ENCODE measurements at regions not wholly inside any gene's neighbourhood (a gene's known extent, or its start where the extent isn't known, plus 50 kb on each side); places are given as distances from the start of the nearest gene placed in this dataset.
"Not testable (repeated sequence)": the region's sequence is repeated elsewhere in the genome, so short reads cannot be mapped to it uniquely, and the experiment has no call there.

DNA sequence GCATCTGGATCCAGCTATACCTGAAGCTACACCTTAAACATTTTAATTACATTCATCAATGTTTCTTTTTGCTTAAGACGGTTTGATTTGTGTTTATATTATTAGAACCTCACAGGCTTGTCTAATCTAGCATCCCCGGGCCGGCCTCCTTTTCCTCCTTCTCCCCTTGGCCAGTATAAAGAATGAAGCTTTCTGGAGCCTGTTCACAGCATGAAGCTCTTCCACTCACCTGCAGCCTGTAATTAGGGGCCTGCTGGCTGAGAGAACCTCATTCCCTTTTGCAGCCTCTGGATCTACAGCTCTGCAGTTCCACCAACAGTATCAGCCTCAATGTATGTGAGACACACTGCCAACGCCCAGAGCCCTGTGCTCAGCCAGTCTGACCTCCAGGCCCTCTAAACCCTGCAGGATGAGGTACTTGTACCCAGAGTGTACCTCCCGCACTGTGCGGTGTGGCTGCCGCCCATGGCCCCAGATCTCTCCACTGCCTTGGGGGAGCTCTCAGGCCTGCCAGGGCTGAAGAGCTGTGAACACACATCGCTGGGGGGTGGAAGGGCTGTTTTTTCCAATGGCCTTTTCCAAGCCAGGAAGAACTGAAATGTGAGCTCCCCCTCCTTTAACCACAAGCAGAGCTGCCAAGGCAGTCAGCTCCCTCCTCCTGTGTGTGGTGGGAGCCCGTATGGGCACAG is 114.7 kb upstream of the ALDH1A3 start:
- CTCF ChIA-PET, result interaction anchor here (0.5 kb wide), 1 partner anchor 1468 kb away, joined by 3 read pairs; no protein-coding TSS in a partner anchor
- POLR2A ChIA-PET, result no interaction called here

DNA sequence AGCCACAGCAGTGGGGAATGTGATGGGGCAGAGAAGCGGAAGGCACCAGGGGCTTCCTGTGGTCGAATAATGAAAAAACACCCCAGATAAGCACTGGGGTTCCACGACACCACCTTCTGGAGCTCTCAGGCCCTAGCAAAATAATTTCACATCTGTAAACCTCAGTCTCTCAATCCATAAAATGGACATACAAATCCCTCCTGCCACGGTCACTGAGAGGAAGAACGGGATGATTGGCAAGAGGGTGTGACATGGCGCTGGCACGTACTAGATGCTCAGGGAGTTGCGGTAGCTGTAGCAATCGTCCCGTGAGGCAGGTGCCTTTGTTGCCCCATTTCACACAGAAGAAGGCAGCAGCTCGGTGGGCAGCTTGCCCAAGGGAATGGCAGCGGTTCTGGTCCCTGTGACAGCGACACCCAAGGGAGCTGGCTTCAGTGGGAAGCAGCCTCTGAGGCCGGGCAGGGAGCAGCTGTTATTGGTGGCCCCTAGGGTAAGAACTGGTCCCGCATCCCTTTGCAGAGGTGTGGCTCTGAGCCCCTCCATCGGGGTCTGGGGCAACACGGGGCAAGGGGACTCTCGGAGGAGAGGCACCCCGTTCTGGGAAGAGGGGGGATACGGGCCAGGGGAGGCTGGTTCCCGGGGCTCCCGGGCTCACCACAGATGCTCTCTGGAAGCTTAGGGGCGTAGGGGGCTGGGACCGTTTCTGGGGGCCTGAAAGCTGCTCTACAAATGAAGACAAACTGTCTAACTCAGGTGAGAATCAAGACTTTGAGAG is 114.0 kb upstream of the ALDH1A3 start:
- ChIA-PET CTCF (interaction anchor here (0.5 kb wide), 1 partner anchor 1469 kb away, joined by 3 read pairs; no protein-coding TSS in a partner anchor), POLR2A (no interaction called here)

DNA sequence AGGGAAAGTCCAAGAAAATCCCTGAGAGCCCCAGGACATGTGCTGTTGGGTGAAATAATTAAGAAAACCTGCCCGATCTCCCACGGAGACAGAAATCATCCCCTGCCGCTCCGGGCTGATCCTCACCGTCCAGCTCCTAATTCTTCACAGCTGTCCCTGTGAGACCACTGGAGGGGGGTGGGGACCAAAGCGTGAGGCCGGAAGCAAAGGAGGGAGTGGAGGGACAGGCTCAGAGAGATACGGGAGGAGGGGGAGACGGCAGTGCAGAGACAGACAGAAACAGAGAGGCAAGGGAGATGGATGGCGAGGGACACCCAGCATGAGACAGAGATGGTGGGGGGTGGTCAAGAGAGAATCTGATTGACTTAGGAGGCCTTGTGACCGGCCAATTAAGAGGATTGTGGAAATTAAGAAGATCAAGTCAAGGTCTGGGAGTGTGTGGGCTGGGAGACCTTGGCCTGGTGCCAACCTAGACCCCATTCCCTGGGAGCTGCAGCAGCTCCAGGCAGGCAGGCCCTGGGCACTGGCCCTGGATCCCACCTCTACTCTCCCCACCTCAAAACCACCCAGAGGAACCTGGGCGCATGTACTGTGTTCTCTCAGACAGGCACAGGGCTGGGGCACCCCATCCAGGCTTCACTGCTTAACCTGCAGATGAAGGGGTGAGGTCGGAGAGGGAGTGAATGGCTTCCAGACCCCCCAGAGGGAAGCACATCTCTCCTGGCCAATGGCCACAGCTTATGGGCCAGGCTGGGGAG is 113.2 kb upstream of the ALDH1A3 start:
- POLR2A ChIA-PET, result no interaction called here
- CTCF ChIA-PET, result interaction anchor here (0.6 kb wide), 1 partner anchor 211 kb away, joined by 5 read pairs; no protein-coding TSS in a partner anchor

DNA sequence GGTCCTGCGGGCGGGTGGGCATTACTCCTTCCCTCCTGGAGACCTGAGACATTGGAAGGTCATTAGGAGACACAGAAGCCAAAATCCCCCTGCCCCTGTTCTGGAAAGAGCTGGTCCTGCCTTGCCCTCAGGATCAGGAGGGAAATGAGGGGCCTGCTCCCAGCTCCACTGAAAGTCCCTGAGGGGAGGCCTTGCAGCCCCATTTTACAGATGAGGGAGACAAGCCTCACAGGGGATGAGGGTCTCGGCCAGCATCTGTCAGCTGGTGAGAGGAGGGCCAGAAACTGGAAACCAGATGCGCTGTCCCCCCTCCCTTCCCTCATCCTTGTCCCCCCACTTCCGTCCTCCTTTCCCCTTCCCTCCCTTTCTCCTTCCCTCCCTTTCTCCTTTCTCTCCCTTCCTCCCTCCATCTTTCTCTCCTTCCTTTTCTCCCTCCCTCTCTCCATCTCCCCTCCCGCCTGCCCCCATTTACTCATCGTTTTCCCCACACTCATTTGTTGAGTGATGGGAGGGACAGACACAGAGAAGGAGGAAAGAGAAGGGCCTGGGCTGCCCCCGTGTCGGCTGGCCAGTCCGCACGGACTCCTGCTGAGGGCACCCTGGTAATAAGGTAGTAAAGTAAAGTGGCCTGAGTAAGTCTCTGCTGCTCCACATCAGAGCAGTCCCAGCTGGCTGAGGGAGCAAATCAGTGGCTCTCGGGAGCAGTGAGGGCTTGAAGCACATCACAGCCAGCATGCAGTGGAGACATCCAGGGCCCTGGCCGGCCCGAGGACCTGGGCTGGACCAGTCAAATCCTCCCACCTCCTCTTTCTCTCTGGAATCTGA is 112.4 kb upstream of the ALDH1A3 start:
- POLR2A ChIA-PET, result no interaction called here
- CTCF ChIA-PET, result no interaction called here

DNA sequence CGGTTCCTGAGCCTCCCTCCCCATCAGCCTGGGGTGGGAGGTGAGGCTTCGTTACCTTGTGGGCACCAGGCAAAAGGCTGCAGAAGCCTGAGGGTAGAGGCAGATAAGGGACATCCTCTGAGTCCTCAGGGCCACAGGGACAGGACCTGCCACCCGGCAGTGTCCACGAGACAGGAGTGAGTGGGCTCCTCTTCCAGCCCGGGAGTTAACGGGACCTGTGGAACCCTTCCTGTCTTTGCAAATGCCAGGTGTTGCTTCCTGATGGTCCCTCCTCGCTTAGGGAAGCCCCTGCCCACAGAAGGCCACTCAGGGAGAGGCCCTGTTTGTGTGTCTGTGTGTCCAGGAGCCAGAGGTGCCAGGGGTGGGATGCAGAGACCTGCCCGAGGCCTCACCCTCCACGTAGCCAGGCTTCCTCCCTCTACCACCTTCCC is 111.1 kb upstream of the ALDH1A3 start:
- POLR2A ChIA-PET, result no interaction called here
- CTCF ChIA-PET, result no interaction called here

DNA sequence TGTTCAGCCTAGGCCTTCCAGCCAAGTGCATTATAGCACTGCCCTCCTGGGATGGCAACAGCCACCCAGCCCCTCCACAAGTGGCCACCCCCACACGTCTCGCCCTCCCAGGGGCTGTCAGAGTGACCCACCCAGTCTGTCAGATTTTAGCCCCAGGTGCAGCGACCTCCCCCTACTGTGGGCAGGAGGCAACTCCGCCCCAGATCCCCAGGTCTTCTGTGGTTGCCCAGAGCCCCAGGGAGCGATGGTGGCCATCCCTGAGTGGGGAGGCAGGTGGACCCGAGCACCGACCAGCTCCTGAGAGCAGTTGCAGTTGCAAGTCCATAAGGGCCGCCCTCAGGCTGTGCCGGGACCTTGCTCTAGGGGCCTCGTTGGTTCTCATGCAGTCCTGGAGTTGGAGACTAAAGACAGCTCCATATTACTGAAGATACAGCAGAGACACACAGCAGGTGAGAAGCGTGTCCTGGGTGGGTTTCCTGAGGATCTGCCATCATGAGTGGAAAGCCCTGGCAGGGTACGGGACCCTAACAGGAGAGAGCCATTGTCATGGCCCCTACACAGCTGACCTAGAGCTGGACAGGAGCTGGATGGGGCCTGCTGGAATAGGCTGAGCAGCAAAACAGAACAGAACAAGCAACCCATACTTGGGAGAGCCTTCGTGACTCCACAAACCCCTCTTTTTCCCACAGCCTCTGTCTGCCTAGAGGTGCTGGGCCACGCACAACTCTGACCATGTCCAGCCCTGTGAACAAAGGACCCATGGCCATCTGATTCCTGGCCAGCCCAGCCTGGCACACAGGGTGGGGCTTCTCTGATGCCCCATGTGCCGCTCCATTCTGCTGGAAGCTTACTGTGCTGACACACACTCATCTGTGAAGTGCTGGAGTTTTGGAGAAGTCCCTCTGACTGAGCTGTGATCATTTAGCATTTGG is 110.3 kb upstream of the ALDH1A3 start:
- CTCF ChIA-PET, result interaction anchor here (0.7 kb wide), 1 partner anchor 9 kb away, joined by 3 read pairs; no protein-coding TSS in a partner anchor
- POLR2A ChIA-PET, result no interaction called here

DNA sequence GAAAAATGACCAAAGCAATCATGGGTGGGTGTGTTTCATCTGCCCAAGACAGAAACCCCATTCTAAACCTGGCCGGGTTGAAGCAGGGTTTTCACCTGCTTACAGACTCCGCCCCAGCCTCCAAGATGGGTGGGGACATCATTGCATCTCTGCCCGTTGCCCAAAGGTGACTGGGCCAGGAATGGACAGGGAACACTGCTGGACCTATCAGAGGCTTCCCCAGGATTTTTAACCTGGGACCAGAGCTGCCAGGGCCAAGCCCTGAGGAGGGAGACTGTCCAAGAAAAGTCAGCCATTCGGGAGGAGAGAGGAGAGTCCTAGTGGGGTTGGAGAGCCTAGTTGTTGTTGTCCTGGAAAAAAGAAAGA is 109.7 kb upstream of the ALDH1A3 start:
- ChIA-PET POLR2A (no interaction called here), CTCF (interaction anchor here (0.7 kb wide), 1 partner anchor 9 kb away, joined by 3 read pairs; no protein-coding TSS in a partner anchor)

DNA sequence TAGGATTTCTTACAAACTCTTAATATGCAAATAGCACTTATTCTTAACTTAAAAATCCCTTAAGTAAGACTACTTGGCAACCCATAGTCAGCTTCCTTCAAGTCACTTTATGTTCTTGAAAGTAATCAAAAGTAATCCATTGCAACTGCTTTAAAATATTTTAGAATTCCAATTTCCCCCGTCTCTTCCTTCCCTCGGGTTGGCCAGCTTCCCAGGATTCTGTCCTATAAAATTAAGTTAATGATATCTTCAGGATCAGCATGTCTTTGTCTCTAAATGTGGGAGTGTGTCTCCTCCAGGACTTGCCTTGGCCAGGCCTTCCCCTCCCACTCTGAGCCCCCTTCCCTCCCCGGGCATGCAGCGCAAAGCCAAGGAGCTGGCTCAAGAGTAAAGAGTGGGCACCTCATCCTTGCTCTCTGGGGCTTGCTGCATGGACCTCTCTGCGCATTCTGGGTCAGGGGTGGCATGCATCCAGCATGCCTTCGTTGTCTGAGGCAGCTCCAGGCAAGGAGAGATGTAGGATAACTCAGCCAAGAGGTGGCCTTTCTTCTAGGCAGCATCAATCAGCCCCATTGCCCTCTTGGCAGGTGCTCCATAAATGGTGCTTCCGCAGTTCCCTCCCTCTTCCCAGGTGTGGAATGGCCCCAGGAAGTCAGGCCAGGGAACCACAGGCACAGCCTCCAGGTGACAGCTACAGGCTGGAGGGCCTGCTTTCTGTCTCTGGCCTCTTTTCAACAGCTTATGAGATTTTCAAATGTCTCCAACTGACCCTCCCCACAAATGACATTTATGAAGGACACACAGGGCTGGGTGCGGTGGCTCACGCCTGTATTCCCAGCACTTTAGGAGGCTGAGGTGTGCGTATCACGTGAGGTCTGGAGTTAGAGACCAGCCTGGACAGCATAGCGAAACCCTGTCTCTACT is 108.7 kb upstream of the ALDH1A3 start:
- ChIA-PET POLR2A (no interaction called here), CTCF (no interaction called here)

DNA sequence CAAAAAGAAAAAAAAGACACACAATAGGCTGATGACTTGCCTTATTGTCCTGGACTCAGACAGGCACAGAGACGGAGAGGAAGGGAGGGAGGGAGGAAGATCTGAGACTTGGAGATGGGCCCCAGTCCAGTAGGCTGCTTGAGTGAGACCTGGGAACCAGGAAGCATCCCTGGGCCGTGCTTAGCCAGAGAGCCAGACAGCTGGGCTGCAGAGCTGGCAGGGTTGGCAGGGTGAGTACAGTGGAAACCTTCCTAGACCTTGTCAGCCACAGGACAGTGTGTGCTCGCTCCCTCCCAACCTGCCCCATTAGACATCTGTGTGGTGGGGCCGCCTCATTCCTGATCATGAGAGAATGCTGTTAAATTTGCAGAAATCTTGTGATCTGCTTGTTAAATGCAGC is 107.9 kb upstream of the ALDH1A3 start:
- ChIA-PET POLR2A (no interaction called here), CTCF (no interaction called here)

DNA sequence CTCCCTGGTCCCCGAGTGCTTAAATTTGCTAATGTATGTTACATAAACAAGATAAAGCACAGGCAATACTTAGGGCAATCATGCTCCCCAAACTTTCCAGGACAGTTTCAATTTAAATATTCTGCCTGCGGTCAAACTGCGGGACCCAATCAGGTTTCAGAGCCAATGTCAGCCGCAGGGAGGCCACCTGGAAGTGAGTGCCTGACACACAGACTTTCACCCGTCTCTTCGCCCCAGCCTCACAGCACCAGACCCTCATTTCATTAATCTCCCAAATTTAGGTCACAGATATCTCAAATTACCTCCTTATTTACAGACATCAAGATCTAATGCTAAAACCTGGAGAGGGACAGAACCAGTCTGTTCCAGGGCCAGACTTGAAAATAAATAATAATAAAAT is 107.2 kb upstream of the ALDH1A3 start:
- ChIA-PET CTCF (no interaction called here), POLR2A (no interaction called here)

DNA sequence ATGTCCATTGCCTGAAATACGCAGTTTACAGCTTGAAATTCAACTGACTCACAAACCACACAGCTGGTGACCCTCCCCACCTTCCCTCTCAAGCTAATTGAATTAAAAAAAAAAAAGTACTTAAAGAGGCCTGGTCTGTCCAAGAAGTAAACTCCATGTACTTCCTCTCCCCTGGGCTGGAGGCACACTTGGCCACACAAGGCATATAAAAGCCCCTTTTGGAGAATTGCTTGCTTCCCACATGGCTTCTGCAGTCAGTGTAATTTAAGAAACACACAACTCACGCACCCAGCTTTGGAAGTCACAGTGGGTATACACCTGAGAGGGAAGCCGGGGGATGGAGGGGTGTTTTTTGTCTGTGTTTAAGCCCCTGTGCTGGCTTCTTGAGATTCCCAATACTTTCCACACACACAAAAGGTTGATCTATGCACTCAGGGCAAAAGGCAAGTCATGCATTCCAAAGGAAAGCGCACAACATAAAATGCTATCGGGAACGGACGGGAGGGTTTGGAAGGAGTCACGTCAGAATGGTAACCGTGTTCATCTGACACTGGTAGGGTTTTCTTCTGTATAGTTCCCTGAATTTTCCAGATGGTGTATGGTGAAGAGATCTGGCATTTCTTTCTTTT is 106.6 kb upstream of the ALDH1A3 start:
- CTCF ChIA-PET, result no interaction called here

DNA sequence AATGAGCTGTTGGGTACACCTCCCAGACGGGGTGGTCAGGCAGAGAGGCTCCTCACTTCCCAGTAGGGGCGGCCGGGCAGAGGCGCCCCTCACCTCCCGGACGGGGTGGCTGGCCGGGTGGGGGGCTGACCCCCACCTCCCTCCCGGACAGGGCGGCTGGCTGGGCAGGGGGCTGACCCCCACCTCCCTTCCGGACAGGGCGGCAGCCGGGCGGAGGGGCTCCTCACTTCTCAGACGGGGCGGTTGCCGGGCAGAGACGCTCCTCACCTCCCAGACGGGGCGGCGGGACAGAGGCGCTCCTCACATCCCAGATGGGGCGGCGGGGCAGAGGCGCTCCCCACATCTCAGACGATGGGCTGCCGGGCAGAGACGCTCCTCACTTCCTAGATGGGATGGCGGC is 105.6 kb upstream of the ALDH1A3 start:
- CTCF ChIA-PET, POLR2A ChIA-PET: not testable (repeated sequence)

More for the DNA sequence above, 106.6 kb upstream of the ALDH1A3 start:
- POLR2A ChIA-PET, result no interaction called here

DNA sequence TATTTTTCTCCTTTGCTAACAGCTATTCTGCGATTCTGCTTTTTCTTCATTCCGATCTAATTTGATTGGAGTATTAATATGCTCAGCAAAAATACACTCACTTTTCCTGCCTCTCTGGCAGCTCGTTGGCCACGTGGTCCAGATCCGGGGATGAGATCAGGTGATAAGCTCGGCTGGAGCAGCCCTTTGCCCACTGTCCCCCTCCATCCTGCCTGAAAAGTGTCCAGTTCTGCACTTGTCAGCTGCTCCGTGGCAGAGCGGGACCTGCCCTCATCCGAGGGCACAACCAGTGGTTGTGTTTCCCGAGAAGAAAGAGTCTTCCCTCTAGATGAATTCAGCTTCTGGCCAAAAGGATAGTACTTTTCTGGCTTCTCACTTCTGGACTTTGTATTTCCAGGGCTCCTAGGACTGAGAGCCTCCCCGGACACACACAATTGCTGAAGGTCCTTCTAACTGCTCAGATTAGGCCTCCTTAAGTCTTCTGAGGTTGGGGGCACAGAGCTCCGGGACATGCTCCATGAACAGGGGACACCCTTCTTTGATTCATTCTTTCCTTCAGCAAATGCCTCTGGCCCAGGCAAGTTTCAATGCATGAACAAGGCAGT is 103.9 kb upstream of the ALDH1A3 start:
- ChIA-PET POLR2A (no interaction called here), CTCF (interaction anchor here (0.6 kb wide), 1 partner anchor 416 kb away, joined by 3 read pairs; no protein-coding TSS in a partner anchor)

DNA sequence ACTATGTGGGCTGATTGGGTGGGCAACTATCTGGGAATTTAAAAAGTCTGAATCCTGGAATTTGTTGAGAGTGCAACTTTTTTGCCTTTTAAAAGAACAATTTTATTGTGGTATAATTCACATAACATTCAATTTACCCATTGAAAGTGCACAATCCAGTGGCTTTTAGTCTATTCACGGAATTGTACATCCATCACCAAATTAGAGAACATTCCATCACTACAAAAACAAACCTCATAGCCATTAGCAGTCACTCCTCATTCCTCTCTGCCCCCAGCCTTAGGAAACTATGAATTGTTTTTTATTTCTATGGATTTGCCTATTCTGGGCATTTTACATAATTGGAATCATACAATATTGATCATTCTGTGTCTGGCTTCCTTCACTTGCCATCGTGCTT is 101.8 kb upstream of the ALDH1A3 start:
- ChIA-PET POLR2A (no interaction called here), CTCF (no interaction called here)

DNA sequence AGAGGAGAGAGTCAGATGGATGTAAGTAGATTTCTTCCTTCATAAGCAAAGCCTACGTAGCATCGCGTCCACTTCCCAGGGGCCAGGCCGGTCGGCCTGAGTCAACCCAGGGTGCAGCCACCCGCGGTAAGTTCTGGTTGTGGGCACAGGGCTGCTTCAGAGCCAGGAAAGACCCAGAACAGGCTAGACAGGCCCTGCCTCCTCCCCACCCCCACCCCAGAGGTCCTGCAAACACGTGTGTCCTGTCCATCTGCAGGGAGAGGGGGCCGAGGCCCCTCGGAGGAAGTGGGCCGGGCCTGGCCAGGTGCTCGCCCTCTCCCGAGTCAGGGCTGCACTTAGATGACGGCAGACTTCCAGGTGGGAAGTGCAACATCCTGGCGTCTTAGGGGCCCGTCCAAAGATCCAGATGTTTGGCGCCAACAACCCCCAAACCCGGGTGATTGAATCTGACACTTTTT is 100.8 kb upstream of the ALDH1A3 start:
- ChIA-PET CTCF (no interaction called here), POLR2A (no interaction called here)

DNA sequence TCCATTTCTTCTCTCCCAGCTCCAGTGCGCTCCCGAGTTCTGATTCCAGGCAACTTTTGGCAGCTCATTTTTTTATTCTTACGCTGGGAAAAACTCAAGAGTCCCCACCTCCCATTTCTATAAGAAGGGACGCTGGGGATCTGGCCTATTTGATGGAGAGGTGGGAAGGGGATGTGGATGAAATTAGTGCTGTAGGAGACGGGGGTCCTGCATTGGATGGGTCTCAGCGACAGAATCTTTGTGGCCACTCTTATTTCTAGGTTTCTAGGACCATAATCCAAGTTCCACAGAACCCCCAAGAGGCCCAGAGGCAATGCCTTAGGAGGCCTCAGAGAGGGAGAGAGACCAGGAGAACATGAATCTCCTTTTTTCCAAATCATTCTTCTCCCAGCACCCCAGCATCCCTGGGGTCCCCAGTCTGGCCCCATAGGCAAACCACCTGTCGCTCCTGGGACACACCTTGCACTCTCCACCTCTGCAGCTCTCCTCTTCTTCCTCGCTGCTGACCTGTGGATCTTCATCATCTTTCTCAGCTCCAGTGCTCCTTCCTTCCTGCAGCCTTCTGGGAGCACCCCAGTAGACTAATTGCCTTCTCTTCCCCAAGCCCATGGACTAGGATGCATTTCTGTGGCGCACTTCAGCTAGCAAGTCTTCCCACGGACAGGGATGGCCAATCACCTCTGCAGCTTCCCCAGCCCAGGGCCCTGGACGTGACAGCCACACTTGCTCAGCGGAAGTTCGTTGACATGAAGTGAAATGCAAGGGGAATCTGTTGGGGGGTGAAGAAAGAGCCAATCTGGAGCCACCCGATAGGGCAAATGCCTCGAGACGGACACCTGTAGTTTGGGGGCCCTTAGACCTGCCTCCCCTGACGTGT is 100.1 kb upstream of the ALDH1A3 start:
- ChIA-PET CTCF (no interaction called here), POLR2A (no interaction called here)

Data from activated CD8-positive, alpha-beta memory T cell treated with anti-CD3 and anti-CD28 coated beads for 36 hours (primary cell).